Panc1 (cell line): ENCODE measurements at regions not wholly inside any gene's neighbourhood (a gene's known extent, or its start where the extent isn't known, plus 50 kb on each side); places are given as distances from the start of the nearest gene placed in this dataset.
"Not testable (repeated sequence)": the region's sequence is repeated elsewhere in the genome, so short reads cannot be mapped to it uniquely, and the experiment has no call there.

Experiments
- CTCF ChIP-seq: fragments of 450-650 bp; IDR thresholded peaks from 2 replicates; pipeline ENCODE4 v1.5.1; 2017; ENCODE audit warnings: mild to moderate bottlenecking
- POLR2AphosphoS5 ChIP-seq: IDR thresholded peaks from 2 replicates; pipeline ENCODE4 v1.6.1; 2012; ENCODE audit warnings: mild to moderate bottlenecking, low read depth, low read length, moderate library complexity

GRCh38 chr21:9705455-9705854 lies 815.9 kb upstream of the TPTE start:
- not testable (repeated sequence) for TF ChIP-seq CTCF, POLR2AphosphoS5
